ENCODE measurements at regions not wholly inside any gene's neighbourhood (a gene's known extent, or its start where the extent isn't known, plus 50 kb on each side); places are given as distances from the start of the nearest gene placed in this dataset.

DNA sequence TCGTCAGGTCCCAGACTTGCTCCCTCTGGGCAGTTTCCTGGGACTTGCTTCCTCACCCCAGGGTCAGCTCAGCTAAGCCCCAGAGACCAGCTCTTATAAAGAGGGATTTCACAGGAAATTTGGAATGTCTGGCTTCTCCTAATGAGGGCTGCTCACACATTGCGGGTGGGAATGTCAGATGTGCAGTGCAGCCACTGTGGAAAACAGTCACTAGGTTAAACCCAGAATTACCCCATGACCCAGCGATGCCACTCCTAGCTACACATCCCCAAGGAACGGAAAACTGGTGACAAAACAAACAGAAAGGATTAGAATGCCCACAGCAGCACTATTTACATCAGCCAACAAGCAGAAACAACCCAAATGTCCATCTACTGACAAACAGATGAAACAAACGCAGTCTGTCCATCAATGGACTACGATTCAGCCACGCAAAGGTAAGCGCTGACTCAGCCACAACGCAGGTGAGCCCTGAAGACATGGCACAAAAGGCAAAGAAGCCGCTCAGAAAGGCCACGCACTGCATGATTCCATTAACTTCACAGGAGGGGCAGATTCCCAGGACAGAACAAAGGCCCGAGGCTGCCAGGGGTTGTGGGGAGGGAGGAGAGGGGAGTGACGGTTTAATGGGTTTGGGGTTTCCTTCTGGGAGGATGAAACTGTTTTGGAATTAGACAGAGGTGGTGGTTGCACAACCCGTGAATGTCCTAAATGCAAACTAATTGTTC is 63.0 kb downstream of the NCOR2 start:
- DNase-seq (ENCODE audit: low spot score), result no peak

DNA sequence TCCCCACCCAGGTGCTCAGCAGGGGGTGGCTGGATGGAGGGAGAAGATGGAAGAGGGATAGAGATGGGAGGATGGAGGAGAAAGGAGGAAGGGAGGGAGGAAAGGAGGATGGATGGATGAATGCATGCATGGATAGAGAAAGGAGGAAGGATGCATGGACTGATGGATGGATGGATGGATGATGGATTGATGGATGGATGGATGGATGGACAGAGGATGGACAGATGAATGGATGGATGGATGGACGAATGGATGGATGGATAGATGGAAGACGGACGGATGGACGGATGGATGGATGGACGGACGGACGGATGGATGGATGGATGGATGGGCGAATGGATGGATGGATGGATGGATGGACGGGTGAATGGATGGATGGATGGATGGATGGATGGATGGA is 64.1 kb downstream of the NCOR2 start:
- DNase-seq (ENCODE audit: low spot score), result no peak

DNA sequence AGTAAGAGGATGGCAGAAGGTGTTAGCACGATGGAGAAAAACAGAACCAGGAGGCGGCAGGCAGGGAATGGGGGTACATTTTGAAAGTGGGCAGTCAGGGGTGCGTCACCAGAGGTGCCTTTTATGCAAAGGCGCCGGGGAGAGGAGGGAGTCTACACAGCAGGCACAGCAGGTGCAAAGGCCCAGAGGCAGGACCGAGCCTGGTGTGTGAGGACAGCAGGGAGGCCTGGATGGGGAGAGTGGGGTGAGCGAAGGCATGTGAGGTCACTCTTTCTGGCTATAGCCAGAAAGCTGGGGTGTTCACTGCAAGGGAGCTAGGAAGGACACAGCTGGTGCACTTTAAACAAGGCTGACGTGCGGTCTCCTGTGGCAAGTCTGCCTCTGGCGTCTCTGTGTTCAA is 65.0 kb downstream of the NCOR2 start:
- no peak for DNase-seq (ENCODE audit: low spot score)

DNA sequence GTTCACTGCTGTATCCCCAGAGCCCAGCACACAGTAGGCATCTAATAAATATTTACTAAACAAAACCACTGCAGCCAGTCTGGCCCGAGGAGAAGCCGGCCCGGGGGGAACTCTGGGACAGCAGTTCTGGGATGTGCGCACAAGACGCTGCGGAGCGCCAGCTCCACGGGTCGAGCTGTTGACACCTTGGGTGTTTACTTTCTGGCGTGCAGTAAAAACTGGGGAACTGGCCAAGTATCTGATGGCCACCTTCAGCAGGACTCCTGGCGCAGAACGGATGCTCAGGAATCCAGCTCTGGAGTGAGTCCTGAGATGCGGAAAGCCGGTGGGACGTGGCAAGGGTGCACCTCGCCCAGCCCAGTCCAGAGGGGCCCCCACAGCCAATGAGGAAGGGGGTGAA is 65.6 kb downstream of the NCOR2 start:
- no peak for DNase-seq (ENCODE audit: low spot score)

DNA sequence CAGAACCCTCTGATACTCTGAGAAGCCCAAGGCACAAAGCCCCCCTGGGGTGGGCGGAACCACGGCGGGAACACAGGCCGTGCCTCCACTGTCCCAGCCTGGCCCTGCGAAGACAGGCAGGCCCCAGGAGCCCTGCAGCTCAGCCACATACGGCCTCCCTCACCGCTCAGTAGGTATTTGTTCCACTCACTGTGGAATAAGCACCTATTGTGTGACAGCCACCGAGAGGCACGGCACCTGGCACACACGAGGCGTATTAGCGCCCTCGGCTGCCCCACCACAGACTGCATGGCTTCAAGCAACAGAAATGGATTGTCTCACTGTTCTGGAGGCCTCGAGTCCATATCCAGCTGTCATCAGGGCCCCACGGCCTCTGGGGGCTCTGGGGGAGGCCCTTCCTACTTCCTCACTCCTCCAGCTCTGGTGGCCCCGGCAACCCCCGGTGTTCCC is 66.3 kb downstream of the NCOR2 start:
- no peak for DNase-seq (ENCODE audit: low spot score)

DNA sequence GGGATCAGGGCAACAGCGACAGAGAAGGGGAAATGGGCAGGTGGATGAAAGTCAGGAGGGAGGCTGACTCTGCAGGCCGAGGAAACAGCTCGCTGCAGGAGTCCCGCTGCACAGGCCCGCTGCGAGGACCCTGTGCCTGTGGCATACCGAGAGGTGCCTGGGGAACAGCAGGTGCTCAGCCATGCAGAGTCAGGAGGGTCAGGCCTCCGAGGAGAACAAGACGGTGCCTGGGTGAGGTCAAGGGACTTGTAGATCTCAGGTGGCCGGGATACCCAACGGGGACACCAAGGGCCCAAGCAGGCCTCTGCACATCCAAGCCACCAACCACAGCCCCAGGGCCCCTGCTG is 67.5 kb downstream of the NCOR2 start:
- DNase-seq (ENCODE audit: low spot score), result no peak

DNA sequence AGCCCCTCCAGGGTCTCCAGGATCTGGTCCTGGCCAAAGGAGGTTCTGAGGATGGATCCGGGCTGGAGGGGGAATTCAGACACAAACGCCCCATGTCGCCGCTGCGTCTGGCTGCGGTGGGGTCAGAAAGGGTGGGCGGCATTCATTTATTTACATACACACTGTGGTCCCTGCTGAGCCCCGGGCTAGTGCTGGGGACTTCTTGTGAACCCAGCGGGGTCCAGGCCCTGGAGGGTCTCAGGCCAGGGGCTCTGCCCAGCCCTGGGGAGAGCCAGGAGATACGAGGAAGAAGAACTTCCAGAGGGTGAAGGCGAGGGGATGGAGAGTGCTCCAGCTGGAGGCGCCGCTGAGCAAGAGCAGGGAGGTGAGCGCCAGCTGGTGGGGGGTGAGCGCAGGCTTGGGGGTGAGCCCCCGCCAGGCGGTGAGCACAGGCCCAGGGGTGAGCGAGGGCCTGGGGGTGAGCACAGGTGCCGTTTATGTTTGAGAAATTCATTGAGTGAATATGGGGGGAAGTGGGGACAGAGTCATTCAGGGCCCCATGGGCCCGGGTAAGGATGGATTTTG is 68.1 kb downstream of the NCOR2 start:
- no peak for DNase-seq (ENCODE audit: low spot score)

DNA sequence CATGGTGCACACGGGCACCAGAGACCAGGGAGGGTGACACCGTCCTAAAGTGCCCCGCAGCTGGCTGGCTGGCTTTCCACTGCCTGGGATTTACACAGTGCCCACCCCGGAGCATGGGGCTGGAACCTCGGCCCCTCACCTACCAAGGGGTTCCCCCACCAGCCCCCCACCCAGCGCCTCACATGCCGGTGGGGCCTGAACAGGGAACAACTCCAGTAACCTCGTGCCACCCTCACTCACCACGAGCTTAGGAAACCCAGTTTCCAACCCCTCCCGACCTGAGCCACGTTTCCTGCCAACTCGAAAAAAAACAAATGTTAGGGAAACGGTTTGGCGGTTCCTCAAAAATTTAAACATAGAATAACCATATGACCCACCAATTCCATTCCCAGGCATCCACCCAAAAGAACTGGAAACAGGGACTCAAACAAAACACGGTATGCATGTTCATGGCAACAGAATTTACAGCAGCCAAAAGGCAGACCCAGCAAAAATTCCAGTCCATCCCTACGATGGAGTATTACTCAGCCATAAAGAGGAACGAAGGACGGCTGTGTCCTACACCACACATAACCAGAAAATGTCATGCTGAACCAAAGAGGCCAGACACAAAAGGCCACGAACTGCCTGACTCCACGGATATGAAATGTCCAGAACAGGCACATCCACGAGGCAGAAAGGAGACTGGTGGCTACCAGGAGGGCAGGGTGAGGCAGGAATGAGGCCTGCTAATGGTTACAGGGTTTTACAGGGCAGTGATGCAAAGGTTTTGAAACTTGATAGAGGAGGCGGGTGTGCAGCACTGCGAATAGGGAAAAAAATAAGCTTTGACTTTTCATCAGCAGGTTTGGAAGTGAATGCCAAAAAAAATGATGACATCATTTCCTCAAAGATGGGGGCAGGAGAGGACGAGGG is 68.9 kb downstream of the NCOR2 start:
- no peak for DNase-seq (ENCODE audit: low spot score)

DNA sequence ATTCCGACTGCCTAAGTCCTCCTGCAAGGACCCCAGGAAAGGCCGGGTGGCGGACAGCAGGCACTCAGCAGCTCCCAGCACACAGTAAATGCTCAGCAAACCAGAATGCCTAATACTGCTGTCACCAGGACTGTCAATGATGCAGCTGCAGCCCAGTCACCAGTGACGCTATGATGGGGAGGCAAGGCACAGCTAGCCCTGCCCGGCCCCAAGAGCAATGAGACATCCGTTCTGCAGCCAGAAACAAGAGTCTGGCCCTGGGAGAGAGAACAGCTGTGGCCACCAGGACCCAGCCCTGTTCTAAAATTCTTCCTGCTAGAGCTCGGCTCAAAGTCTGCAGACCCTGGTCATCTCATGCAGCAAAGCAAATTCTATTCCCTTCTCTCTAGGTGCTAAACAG is 69.8 kb downstream of the NCOR2 start:
- no peak for DNase-seq (ENCODE audit: low spot score)

DNA sequence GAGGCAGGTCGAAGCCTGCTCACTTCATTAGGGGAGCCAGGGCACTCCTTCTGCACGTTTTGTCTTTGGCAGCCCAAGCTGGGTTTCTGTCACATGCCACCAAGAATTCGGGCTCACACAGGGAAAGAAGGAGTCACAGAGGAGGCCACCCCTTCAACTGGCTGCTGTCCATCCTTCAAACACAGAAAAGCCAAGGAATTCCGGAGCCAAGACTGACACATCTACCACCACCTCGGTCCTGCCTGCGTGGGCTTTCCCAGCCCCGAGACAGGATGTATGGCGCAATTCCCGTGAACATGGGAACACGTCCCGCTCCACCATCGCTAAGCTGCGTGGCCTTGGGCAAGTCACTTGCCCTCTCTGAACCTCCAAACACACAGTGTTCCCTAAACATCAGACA is 70.4 kb downstream of the NCOR2 start:
- no peak for DNase-seq (ENCODE audit: low spot score)

DNA sequence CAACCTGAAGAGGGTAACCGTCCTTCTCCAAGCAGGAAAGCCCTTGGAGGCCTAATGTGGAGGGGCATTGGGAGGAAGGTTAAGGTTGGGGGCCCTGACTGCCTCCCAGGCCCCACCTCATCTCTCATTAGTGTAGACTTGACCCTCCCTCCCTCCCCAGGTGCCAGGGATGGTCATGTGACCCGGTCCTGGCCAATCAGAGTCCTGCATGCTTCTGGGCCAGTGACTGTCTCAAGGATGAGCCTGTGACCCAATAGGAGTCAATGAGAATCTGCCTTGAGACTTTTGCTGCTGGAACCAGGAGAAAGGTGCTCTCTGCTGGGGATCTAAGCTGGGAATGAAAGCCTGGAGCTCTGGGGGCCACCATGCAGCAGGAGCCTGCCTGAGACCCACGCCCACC is 70.8 kb downstream of the NCOR2 start:
- DNase-seq (ENCODE audit: low spot score), result no peak

DNA sequence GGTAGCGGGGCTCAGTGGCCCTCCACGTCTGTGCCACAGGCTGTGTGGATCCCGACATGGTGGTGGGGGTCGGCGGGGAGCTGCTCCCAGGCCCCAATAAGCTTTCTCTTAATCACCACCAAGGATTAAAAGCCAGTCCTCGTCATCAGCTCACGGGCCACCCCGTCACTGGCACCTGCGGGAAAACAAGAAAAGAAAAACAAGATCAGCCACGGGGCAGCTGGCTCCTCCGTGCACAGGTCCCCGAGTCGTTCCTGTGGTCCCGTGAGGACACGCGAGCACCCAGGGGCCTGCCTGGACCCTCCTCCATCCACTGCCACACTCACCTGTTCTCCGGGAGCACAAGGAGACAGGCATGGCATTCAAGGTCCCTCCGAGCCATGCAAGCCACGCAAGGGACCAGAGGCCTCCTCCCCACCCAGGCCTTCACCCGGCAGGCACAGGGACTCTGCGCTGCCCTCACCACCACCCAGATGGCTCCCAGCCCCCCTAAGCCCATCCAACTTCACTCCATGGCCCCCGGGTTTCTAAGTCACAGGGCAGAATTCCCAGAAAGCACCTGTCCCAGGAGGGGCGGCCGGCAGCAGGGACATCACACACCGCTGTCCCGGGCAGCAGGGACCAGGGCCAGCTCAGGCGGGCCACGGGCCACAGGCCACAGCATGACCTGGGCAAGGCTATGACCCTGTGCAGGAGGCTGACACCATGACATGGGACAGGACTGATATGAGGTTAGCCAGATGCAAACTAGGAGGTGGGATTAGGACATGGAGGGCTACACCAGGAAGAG is 72.0 kb downstream of the NCOR2 start:
- no peak for DNase-seq (ENCODE audit: low spot score)

DNA sequence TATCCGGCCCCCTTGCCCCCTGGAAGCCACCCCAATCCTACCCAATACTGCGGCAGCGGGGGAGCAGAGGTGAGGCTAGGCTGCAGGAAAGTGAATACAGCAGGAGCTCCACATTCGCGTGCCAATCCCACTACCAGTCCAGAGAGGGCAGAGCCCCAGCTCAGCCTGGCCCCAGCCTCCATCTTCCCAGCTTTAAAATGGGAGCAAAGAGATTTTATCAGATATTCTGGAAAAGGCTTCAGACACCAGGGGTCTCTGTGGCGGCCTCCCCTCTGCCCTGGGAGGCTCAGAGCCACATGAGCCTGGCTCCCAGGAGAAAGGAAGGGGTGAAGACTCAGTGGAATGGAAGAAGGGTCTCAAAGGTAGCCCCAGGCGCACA is 72.7 kb downstream of the NCOR2 start:
- no peak for DNase-seq (ENCODE audit: low spot score)

DNA sequence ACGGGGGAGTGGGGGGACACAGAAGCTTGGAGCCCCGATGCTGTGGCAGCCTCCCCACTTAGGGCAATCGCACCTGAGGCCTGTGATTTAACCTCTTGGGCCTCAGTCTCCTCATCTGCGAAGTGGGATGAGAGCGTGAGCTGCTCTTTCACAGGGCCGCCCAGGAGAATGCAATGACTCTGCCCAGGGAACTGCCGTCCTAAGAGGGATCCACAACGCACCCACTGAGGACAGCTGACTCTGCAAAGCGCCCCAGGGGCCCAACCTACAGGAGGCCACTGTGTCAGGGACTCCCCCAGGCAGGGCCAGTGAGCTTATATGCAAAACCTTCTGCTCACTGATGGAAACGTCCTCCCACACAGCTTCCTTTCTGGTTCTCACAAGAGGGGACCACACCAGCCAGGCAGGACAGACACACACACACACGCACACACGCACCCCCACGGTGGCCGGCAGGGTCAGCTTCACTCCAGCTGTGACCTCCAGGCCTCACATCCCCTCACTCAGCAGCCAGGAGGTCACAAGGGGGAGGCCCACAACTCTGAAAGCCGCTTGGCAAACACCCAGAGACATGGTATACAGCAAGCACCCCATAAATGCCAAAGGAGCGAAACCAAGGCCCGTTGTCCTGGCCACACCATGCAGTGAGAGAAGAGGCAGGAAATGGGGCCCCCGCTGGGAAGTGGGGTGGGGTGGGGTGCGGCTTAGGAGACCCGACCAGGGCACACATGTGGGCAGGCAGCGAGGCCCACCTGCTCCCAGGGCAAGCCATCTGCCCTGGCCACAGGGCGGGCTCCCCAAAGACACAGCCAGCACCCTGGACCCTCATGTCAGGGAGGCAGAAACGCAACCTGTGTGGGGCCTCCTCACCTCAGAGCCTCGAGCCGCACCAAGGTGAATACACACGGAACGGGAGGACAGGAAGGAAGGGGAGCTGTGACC is 73.3 kb downstream of the NCOR2 start:
- DNase-seq (ENCODE audit: low spot score), result no peak

DNA sequence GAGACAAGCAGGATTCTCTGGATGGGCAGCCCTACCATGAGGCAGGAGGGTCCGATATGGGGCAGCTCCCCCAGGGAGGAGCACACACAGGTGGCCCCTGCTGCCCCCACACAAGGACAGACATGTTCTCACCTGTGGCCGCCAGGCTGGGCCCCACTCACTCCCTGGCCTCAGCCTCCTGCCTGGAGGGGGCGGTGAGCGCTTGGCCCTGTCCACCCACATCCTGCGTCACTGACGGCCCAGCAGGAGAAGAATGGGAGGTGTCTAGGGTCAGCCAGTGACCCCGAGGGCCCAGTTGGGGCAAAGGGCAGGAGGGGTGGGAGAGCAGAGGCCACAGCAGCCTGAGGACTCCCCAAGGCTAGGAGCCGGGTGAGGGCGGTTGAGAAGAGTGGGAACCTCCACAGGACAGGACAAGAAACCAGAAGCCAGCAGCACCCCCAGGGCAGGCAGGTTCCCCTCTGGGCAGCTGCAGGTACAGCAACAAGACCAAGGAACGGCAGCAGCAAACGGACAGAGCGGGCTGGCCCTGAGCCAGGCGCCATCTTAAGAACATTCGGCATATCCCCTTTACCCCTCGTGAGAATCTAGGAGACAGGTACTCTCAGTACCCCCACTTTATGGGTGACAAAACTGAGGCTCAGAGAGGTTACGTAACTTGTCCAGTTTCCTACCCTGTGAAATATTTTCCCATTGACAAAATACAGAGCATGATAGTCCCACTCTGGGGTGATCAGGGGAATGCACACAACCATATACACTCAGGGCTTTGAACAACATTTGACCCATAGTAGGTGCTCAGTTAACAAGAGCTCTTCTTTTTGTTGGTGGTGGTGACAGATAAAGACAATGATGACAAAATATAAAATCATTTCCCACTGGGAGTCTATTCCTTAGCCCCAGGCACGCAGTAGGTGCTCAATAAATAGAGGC is 74.3 kb downstream of the NCOR2 start:
- DNase-seq (ENCODE audit: low spot score), result no peak

DNA sequence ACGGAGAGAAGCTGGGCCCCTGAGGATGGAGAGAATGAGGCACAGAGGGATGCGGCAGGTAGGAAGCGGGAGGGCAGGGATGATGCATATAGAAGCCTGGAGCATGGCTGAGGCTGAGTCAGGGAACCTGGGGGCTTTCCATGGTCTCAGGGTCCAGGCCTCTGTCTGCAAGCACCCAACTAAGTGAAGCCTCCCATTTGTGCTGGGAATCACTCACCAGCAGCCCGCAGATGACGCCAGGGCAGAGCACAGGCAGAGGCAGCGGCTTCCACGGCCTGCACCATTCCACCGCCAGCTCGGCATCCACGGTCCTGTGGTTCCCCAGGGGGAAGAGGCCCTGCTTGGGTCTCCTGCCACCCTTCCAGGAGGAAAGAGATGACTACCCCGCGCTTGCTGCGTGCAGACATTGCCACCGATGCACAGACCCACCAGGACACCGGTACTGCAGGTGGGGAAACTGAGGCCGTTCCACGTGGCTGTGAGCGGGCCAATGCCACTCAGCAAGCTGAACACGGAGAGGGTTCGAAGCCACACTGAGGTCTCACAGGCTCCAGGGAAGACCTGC is 75.5 kb downstream of the NCOR2 start:
- DNase-seq (ENCODE audit: low spot score), result no peak

DNA sequence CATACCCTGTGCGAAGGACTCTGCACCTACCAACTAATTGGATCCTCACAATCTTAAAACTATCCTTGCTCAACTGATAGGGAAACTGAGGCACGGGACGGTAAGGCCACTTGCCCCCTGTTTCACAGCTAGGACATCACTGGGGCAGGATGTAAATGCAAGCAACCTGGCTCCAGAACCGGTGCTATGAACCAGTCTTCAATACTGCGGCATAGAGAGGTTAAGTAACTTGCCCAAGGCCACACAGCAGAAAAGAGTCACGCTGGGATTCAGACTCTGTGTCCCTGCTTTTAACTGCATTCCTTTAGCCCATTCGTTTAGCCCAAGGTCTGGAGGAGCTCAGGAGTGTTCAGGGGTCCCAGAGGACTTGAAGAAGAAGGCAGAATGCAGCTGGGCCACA is 76.1 kb downstream of the NCOR2 start:
- DNase-seq (ENCODE audit: low spot score), result no peak

DNA sequence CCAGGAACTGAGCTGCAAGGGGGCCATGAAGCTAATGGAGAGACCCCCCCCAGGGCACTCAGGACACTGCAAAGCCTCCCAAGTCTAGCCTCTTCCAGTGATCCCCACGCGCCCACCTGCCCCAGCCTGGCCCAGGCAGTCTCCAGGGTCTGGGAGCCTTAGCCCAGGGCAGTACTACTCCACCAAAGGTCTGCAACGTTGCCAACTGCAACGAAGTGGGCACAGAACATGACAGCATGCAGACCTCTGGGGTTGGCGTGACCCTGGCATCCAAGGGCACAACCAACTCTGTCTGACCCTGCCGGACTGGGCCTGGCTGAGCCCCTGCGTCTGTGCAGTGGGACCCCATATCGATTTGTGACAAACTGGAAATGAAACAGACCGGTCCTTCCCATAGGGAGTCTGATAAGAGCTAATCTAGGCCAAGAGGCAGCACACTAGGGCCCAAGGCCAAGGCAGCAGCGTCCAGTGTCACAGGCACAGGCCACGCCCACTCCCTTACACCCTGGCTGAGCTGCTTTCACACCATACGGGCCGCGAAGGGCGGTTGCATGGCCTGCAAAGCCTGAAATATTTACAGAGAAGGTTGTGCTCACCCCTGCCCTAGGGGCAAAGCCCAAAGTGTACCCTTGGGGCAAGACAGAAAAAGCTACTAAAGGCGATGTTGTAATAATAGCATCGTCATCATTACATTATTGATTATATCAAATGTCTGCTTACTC is 76.7 kb downstream of the NCOR2 start:
- DNase-seq (ENCODE audit: low spot score), result no peak
